ENCODE measurements at regions not wholly inside any gene's neighbourhood (a gene's known extent, or its start where the extent isn't known, plus 50 kb on each side); places are given as distances from the start of the nearest gene placed in this dataset.
"Not testable (repeated sequence)": the region's sequence is repeated elsewhere in the genome, so short reads cannot be mapped to it uniquely, and the experiment has no call there.

DNA sequence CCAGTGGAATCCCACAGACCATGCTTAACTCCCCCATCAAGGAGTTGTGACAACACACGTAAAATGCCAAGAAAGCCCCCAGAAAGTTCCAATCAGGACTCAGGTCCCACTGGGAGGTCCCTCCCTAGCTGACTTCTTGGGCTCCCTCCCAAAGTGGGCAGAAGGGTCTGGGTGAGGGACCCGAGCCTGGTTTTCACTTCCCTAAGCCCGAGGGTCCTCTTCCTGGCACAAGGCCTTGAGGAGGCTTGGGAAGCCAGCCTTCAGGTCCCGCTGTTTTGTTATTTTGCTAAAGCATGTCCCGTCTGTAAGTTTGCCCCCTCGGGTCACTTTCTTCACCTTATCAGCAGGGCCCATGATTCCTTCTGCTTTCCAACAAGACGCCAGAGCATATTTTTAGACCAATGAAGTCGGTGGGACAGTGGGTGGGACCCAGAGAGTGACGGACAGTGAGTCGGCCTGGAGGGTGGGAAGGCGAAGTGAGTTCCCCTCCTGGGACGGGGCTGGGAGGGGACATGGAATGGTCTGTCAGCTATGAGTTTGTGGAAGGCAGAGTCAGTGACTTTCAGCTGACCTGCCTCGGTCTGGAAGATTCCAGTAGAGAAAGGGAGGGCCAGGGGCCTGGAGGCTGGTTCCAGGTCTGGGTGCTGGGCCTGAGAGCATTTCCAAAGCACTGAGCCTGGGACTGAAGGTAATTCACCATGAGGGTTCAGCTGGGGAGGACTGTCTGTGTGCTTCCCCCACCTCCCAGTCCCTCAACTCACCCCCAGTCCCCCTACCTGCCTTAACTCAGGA lies 261.3 kb downstream of the GOLGA6L6 start:
- not testable (repeated sequence) for H3K27me3 ChIP-seq (ENCODE audit: control insufficient read depth in 5 of 5, insufficient read depth in 4 of 5, low read length in 5 of 5); H3K36me3 ChIP-seq (ENCODE audit: control insufficient read depth in 5 of 5, insufficient read depth in 5 of 5, low read length in 5 of 5); H3K9ac ChIP-seq (ENCODE audit: low read length in 5 of 5); H3K27ac ChIP-seq (ENCODE audit: low read depth, low read length); H3K4me1 ChIP-seq (ENCODE audit: control insufficient read depth in 5 of 5, insufficient read depth in 5 of 5, low read length in 5 of 5); H3K4me3 ChIP-seq (ENCODE audit: low read depth in 1 of 5, low read length in 5 of 5)
- peaks cover 2 to 25% (median 17%) of the 10 kb centered on the region in 5 donors for H3K9me3 ChIP-seq (ENCODE audit: control insufficient read depth in 5 of 5, low read length in 5 of 5)

- not testable (repeated sequence) for H3K36me3 ChIP-seq (ENCODE audit: control insufficient read depth in 5 of 5, insufficient read depth in 5 of 5, low read length in 5 of 5); H3K4me1 ChIP-seq (ENCODE audit: control insufficient read depth in 5 of 5, insufficient read depth in 5 of 5, low read length in 5 of 5); H3K9ac ChIP-seq (ENCODE audit: low read length in 5 of 5); H3K27ac ChIP-seq (ENCODE audit: low read depth, low read length); H3K27me3 ChIP-seq (ENCODE audit: control insufficient read depth in 5 of 5, insufficient read depth in 4 of 5, low read length in 5 of 5); H3K4me3 ChIP-seq (ENCODE audit: low read depth in 1 of 5, low read length in 5 of 5)
- peaks cover 2 to 25% (median 17%) of the 10 kb centered on the region in 5 donors for H3K9me3 ChIP-seq (ENCODE audit: control insufficient read depth in 5 of 5, low read length in 5 of 5)
These were observed 262.5 kb downstream of the GOLGA6L6 start for GRCh38 chr15:20279056-20279455.

GRCh38 chr15:20278376-20278775 lies 263.2 kb downstream of the GOLGA6L6 start:
- not testable (repeated sequence) for H3K27ac ChIP-seq (ENCODE audit: low read depth, low read length); H3K4me3 ChIP-seq (ENCODE audit: low read depth in 1 of 5, low read length in 5 of 5); H3K9ac ChIP-seq (ENCODE audit: low read length in 5 of 5); H3K4me1 ChIP-seq (ENCODE audit: control insufficient read depth in 5 of 5, insufficient read depth in 5 of 5, low read length in 5 of 5); H3K36me3 ChIP-seq (ENCODE audit: control insufficient read depth in 5 of 5, insufficient read depth in 5 of 5, low read length in 5 of 5); H3K27me3 ChIP-seq (ENCODE audit: control insufficient read depth in 5 of 5, insufficient read depth in 4 of 5, low read length in 5 of 5)
- H3K9me3 ChIP-seq (ENCODE audit: control insufficient read depth in 5 of 5, low read length in 5 of 5): peaks cover 2 to 25% (median 17%) of the 10 kb centered on the region in 5 donors

- not testable (repeated sequence) for H3K27me3 ChIP-seq (ENCODE audit: control insufficient read depth in 5 of 5, insufficient read depth in 4 of 5, low read length in 5 of 5); H3K27ac ChIP-seq (ENCODE audit: low read depth, low read length); H3K4me3 ChIP-seq (ENCODE audit: low read depth in 1 of 5, low read length in 5 of 5); H3K9ac ChIP-seq (ENCODE audit: low read length in 5 of 5); H3K4me1 ChIP-seq (ENCODE audit: control insufficient read depth in 5 of 5, insufficient read depth in 5 of 5, low read length in 5 of 5); H3K36me3 ChIP-seq (ENCODE audit: control insufficient read depth in 5 of 5, insufficient read depth in 5 of 5, low read length in 5 of 5)
- peaks cover 2 to 19% (median 15%) of the 10 kb centered on the region in 5 donors for H3K9me3 ChIP-seq (ENCODE audit: control insufficient read depth in 5 of 5, low read length in 5 of 5)
These were observed 264.1 kb downstream of the GOLGA6L6 start for GRCh38 chr15:20277451-20277850.

DNA sequence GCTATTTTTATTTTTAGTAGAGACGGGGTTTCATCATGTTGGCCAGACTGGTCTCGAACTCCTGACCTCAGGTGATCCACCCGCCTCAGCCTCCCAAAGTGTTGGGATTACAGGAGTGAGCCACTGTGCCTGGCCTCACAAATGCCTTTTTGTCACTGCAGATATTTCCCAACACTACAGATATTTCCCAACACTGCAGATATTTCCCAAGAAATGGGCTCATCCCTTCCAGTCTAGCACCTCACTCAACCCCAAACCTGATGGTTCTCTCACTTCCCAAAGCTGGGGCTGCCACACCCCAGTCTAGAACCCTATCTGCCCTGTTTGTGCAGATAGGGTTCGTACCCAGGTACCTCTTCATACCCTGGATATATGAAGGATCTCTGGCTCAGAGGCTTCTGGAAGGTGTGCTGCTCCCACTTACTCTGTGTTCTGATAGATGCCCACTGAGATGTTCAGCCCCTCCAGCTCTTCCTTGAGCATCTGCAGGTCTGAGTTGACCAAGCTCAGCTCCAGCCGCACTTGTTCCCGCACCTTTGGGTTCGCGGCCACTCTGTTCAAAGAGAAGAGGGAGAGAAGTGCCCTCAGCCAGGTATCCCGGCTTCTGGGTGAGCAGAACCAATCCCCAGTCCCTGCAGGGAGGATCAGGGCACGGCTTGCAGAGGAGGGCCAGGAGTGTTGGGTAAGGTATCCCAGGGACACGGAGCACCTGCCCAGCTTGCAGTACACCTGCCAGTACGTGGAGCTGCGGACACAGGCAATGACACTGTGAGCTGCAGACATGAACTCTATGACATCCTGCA lies 265.1 kb downstream of the GOLGA6L6 start:
- H3K4me1 ChIP-seq (ENCODE audit: control insufficient read depth in 5 of 5, insufficient read depth in 5 of 5, low read length in 5 of 5); H3K9ac ChIP-seq (ENCODE audit: low read length in 5 of 5); H3K36me3 ChIP-seq (ENCODE audit: control insufficient read depth in 5 of 5, insufficient read depth in 5 of 5, low read length in 5 of 5); H3K27ac ChIP-seq (ENCODE audit: low read depth, low read length); H3K4me3 ChIP-seq (ENCODE audit: low read depth in 1 of 5, low read length in 5 of 5); H3K27me3 ChIP-seq (ENCODE audit: control insufficient read depth in 5 of 5, insufficient read depth in 4 of 5, low read length in 5 of 5): not testable (repeated sequence)
- H3K9me3 ChIP-seq (ENCODE audit: control insufficient read depth in 5 of 5, low read length in 5 of 5): peaks cover 0 to 13% (median 11%) of the 10 kb centered on the region in 5 donors

DNA sequence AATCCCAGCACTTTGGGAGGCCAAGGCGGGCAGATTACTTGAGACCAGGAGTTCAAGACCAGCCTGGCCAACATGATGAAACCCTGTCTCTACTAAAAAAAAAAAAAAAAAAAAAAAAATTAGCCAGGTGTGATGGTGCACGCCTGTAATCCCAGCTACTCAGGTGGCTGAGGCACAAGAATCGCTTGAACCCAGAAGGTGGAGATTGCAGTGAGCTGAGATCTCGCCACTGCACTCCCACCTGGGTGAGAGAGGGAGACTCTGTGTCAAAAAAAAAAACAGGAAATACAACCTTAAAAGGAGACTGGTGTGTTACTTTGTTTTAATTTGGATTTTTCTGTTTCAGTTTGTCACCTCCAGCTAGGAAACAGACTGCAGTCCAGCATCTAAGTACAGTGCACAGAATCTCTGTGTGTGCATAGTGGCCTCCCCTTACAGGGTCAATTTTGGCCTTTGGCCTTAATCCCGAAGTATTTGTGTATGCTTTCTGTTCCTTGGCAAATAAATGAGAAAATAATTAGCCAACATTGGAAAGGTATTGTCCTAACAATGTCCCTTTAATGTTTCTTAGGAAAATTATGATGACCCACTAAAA lies 266.1 kb downstream of the GOLGA6L6 start:
- not testable (repeated sequence) for H3K9ac ChIP-seq (ENCODE audit: low read length in 5 of 5); H3K9me3 ChIP-seq (ENCODE audit: control insufficient read depth in 5 of 5, low read length in 5 of 5); H3K27me3 ChIP-seq (ENCODE audit: control insufficient read depth in 5 of 5, insufficient read depth in 4 of 5, low read length in 5 of 5); H3K4me3 ChIP-seq (ENCODE audit: low read depth in 1 of 5, low read length in 5 of 5); H3K27ac ChIP-seq (ENCODE audit: low read depth, low read length); H3K4me1 ChIP-seq (ENCODE audit: control insufficient read depth in 5 of 5, insufficient read depth in 5 of 5, low read length in 5 of 5); H3K36me3 ChIP-seq (ENCODE audit: control insufficient read depth in 5 of 5, insufficient read depth in 5 of 5, low read length in 5 of 5)

- H3K27me3 ChIP-seq (ENCODE audit: control insufficient read depth in 5 of 5, insufficient read depth in 4 of 5, low read length in 5 of 5): peaks cover 0 to 6% (median 0%) of the 10 kb centered on the region in 5 donors
- no peak overlapping the region for H3K4me3 ChIP-seq (ENCODE audit: low read depth in 1 of 5, low read length in 5 of 5)
These were observed 269.0 kb downstream of the GOLGA6L6 start for GRCh38 chr15:20272422-20273184.

DNA sequence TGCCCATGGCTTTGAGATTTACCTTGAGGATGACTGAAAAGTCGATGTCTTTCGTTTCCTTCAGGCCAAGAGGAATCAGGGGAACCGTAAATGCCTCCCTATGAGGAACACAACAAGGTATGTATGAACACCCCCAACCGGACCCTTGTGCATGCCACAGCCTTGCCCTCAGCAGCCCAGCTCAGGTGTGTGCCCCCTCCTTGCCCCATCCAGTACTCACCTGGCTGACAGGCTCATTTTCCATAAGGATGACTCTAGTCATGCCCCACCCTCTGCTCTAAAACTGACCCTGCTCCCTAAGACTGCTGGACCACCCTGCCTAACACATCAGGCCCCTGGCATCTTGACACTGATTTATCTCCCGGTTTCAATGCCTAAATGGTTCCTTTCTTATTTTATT lies 270.0 kb downstream of the GOLGA6L6 start:
- Histone ChIP-seq H3K9ac (ENCODE audit: low read length in 5 of 5) (no peak overlapping the region), H3K4me3 (ENCODE audit: low read depth in 1 of 5, low read length in 5 of 5) (no peak overlapping the region), H3K4me1 (ENCODE audit: control insufficient read depth in 5 of 5, insufficient read depth in 5 of 5, low read length in 5 of 5) (no peaks in the 10 kb centered on the region), H3K27ac (ENCODE audit: low read depth, low read length) (no peak overlapping the region), H3K9me3 (ENCODE audit: control insufficient read depth in 5 of 5, low read length in 5 of 5) (peaks cover 0 to 6% (median 0%) of the 10 kb centered on the region in 5 donors), H3K27me3 (ENCODE audit: control insufficient read depth in 5 of 5, insufficient read depth in 4 of 5, low read length in 5 of 5) (peaks cover 0 to 6% (median 0%) of the 10 kb centered on the region in 5 donors), H3K36me3 (ENCODE audit: control insufficient read depth in 5 of 5, insufficient read depth in 5 of 5, low read length in 5 of 5) (no peaks in the 10 kb centered on the region)

More at GRCh38 chr15:20272422-20273184, 269.0 kb downstream of the GOLGA6L6 start:
- Histone ChIP-seq H3K9ac (ENCODE audit: low read length in 5 of 5) (no peak overlapping the region), H3K27ac (ENCODE audit: low read depth, low read length) (no peak overlapping the region), H3K36me3 (ENCODE audit: control insufficient read depth in 5 of 5, insufficient read depth in 5 of 5, low read length in 5 of 5) (no peaks in the 10 kb centered on the region), H3K9me3 (ENCODE audit: control insufficient read depth in 5 of 5, low read length in 5 of 5) (peaks cover 0 to 6% (median 3%) of the 10 kb centered on the region in 5 donors), H3K4me1 (ENCODE audit: control insufficient read depth in 5 of 5, insufficient read depth in 5 of 5, low read length in 5 of 5) (no peaks in the 10 kb centered on the region)

DNA sequence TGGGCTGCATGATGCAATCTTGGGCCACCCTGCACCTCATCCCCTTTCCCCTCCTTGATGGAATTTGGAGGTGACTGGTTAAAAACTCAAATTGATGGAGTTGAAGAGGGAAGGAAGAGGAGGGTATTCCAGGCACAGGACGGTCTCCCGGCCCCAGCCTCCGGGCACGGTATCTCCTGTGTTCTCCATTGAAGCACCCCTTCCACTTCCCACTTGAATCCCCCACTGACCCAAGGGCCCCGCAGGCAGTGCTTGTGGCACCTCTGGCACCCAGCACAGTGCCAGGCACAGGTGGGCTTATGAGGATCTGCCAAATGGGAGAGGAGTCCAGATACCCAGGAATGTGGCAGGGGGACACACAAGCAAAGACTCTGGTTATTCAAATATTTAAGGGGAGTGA lies 271.6 kb downstream of the GOLGA6L6 start:
- not testable (repeated sequence) for H3K4me3 ChIP-seq (ENCODE audit: low read depth in 1 of 5, low read length in 5 of 5); H3K9me3 ChIP-seq (ENCODE audit: control insufficient read depth in 5 of 5, low read length in 5 of 5); H3K27ac ChIP-seq (ENCODE audit: low read depth, low read length); H3K27me3 ChIP-seq (ENCODE audit: control insufficient read depth in 5 of 5, insufficient read depth in 4 of 5, low read length in 5 of 5); H3K36me3 ChIP-seq (ENCODE audit: control insufficient read depth in 5 of 5, insufficient read depth in 5 of 5, low read length in 5 of 5); H3K9ac ChIP-seq (ENCODE audit: low read length in 5 of 5); H3K4me1 ChIP-seq (ENCODE audit: control insufficient read depth in 5 of 5, insufficient read depth in 5 of 5, low read length in 5 of 5)
